ENCODE measurements at regions not wholly inside any gene's neighbourhood (a gene's known extent, or its start where the extent isn't known, plus 50 kb on each side); places are given as distances from the start of the nearest gene placed in this dataset.

DNA sequence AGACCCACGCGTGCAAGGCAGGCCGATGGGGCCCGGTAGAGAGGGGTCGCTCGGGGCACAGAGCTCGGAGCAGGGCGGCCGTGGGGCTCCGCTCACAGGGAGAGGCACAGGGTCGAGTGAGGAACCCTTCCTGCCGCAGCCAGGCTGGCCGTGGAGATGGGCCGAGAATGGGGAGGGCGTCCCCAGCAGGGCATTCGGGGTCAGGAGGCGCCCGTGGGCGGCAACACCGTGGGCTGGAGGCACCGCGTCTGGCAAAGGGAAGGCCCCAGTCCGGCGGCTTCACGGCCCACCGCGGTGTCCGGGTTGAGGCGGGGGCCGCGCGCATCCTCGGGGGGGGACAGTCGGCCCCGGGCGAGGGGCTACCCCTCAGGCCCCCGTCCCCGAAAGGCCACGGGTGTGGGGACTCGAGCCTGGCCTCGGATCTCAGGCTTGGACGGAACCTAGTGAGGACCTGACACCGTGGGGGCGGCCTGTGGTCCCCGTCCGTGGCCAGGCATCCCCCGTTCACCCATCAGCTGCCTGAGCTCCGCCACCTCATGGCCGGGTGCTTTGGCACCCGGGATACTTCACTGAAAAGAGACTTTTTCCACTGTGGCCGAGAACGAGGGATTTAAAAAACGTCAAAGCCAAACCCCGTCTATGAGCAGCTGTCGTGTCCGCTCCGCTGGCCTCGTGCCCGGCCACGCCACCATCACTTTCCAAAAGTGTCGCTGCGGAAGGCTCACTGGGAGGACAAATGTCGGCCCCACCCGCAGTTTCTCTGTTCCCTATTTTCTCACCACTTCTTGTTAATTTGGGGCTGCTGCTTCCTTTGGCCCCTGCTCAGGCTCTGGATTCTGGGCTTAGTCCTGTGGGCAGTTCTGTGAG lies 73.6 kb downstream of the METRNL start:
- Histone ChIP-seq H4K20me1 (ENCODE audit: control insufficient read depth, insufficient read depth) (no peaks in the 10 kb centered on the region), H3K79me2 (ENCODE audit: control insufficient read depth, insufficient read depth, low read length) (no peaks in the 10 kb centered on the region), H3K36me3 (ENCODE audit: control insufficient read depth in 2 of 2, insufficient read depth in 2 of 2, low read length in 1 of 2) (no peaks in the 10 kb centered on the region), H3K4me3 (no peak overlapping the region), H3K4me1 (ENCODE audit: control insufficient read depth, insufficient read depth, low read length) (no peaks in the 10 kb centered on the region), H3K27me3 (replicated peaks in 1 of 2; ENCODE audit: control insufficient read depth in 2 of 2, insufficient read depth in 2 of 2, low read length in 1 of 2) (peaks cover 0 to 2% of the 10 kb centered on the region in 2 experiments; a peak in 2 of 4 replicates), H3K9me3 (replicated peaks; ENCODE audit: control insufficient read depth, insufficient read depth, low read length) (no peaks in the 10 kb centered on the region), H3K27ac (ENCODE audit: control insufficient read depth, insufficient read depth) (no peak overlapping the region), H3K4me2 (ENCODE audit: control insufficient read depth, insufficient read depth) (no peak overlapping the region), H3K9ac (ENCODE audit: control insufficient read depth, insufficient read depth, low read length) (no peak overlapping the region), H2AFZ (ENCODE audit: control insufficient read depth, low read depth, low read length) (no peak overlapping the region)
- peak; percentile 22; the same call in 1 of the 2 replicates for TF ChIP-seq SPI1 (IDR thresholded peaks at IDR 0.05; ENCODE audit: borderline replicate concordance, insufficient read depth, low read depth, low read length)
- no peak for TF ChIP-seq GABPA (IDR thresholded peaks at IDR 0.05; ENCODE audit: low read depth)
- in situ Hi-C loops (cut with MboI) = no loop called here
- ChIA-PET SMC1A (ENCODE audit: uncharacterized antibody, unreplicated experiment) (no interaction called here), POLR2A (no interaction called here), CTCF (no interaction called here), RAD21 (ENCODE audit: unreplicated experiment) (no interaction called here)
- no peak for ATAC-seq
- DNase-seq (ENCODE audit: low read depth, low spot score) = no peak
- 64% methylated on average over 57 of the region's 64 CpGs for WGBS (ENCODE audit: insufficient coverage, insufficient replicate concordance, low lambda C conversion rate, missing lambda C conversion rate)
- intact Hi-C loops (cut with micrococcal nuclease; ENCODE audit: unreplicated experiment) = no loop called here
- FAIRE-seq = no peak
- no TSS peak for BruUV-seq (replicated peaks)

DNA sequence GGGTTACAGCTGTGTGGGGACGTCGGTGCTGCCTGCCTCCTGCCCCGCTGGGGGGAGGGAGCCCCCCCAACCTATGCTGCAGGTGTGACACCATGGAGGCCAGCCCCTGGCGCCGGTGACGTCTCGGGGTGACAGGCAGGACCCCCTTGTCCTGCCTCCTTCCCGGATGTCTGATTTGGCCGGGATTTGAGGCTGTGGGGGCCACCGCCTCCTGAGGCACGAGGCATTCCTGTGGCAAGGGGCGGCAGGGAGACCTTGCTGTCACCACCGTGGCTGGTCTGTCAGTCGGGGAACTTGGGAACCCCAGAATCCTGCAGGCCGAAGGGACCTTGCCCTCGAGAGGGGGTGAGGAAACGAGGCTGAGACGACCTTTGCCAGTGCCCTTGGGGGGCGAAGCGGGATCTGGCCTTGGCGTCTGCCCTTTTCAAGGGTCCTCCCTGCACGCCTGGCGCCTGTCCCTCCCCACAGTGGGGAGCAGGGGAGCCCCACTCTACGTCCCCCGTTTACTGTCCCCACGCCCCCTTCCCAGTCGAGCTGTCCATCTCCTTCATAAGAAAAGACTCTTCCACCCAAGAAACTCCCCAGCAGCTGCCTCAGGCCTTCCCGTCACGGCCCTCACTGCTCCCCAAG lies 74.4 kb downstream of the METRNL start:
- Histone ChIP-seq H3K4me2 (ENCODE audit: control insufficient read depth, insufficient read depth) (no peak overlapping the region), H3K79me2 (ENCODE audit: control insufficient read depth, insufficient read depth, low read length) (no peaks in the 10 kb centered on the region), H3K27ac (ENCODE audit: control insufficient read depth, insufficient read depth) (no peak overlapping the region), H3K9ac (ENCODE audit: control insufficient read depth, insufficient read depth, low read length) (no peak overlapping the region), H2AFZ (ENCODE audit: control insufficient read depth, low read depth, low read length) (no peak overlapping the region), H3K9me3 (replicated peaks; ENCODE audit: control insufficient read depth, insufficient read depth, low read length) (no peaks in the 10 kb centered on the region), H3K27me3 (replicated peaks in 1 of 2; ENCODE audit: control insufficient read depth in 2 of 2, insufficient read depth in 2 of 2, low read length in 1 of 2) (peaks cover 0 to 2% of the 10 kb centered on the region in 2 experiments; a peak in 2 of 4 replicates), H3K4me1 (ENCODE audit: control insufficient read depth, insufficient read depth, low read length) (no peaks in the 10 kb centered on the region), H3K4me3 (no peak overlapping the region), H3K36me3 (ENCODE audit: control insufficient read depth in 2 of 2, insufficient read depth in 2 of 2, low read length in 1 of 2) (no peaks in the 10 kb centered on the region), H4K20me1 (ENCODE audit: control insufficient read depth, insufficient read depth) (no peaks in the 10 kb centered on the region)
- TF ChIP-seq ZNF384 (IDR thresholded peaks at IDR 0.05; ENCODE audit: borderline replicate concordance, low read depth, low read length) (no peak), RFX5 (IDR thresholded peaks at IDR 0.05; ENCODE audit: low read depth, low read length) (no peak), NR2C2 (IDR thresholded peaks at IDR 0.05; ENCODE audit: borderline replicate concordance, control insufficient read depth, insufficient read length, low read depth) (no peak)
- TF ChIP-seq, protein P1, sequence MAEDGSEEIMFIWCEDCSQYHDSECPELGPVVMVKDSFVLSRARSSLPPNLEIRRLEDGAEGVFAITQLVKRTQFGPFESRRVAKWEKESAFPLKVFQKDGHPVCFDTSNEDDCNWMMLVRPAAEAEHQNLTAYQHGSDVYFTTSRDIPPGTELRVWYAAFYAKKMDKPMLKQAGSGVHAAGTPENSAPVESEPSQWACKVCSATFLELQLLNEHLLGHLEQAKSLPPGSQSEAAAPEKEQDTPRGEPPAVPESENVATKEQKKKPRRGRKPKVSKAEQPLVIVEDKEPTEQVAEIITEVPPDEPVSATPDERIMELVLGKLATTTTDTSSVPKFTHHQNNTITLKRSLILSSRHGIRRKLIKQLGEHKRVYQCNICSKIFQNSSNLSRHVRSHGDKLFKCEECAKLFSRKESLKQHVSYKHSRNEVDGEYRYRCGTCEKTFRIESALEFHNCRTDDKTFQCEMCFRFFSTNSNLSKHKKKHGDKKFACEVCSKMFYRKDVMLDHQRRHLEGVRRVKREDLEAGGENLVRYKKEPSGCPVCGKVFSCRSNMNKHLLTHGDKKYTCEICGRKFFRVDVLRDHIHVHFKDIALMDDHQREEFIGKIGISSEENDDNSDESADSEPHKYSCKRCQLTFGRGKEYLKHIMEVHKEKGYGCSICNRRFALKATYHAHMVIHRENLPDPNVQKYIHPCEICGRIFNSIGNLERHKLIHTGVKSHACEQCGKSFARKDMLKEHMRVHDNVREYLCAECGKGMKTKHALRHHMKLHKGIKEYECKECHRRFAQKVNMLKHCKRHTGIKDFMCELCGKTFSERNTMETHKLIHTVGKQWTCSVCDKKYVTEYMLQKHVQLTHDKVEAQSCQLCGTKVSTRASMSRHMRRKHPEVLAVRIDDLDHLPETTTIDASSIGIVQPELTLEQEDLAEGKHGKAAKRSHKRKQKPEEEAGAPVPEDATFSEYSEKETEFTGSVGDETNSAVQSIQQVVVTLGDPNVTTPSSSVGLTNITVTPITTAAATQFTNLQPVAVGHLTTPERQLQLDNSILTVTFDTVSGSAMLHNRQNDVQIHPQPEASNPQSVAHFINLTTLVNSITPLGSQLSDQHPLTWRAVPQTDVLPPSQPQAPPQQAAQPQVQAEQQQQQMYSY (CRISPR knock-in tag; IDR thresholded peaks at IDR 0.05) = no peak
- ATAC-seq = no peak
- RAD21 ChIA-PET (ENCODE audit: unreplicated experiment) = no interaction called here
- in situ Hi-C loops (cut with MboI) (no loop called here), intact Hi-C loops (cut with micrococcal nuclease; ENCODE audit: unreplicated experiment) (no loop called here)
- DNase-seq (ENCODE audit: low read depth, low spot score) = no peak
- CTCF ChIA-PET = no interaction called here
- 47% methylated on average over 25 of the region's 29 CpGs for WGBS (ENCODE audit: insufficient coverage, insufficient replicate concordance, low lambda C conversion rate, missing lambda C conversion rate)
- no peak for FAIRE-seq
- POLR2A ChIA-PET = no interaction called here
- SMC1A ChIA-PET (ENCODE audit: uncharacterized antibody, unreplicated experiment) = interaction anchor here (0.6 kb wide), 1 partner anchor 50 kb away, joined by 3 read pairs; no protein-coding TSS in a partner anchor
- no TSS peak for BruUV-seq (replicated peaks)

Data from GM12878 (cell line).